Inferior parietal cortex (tissue), 1 donor: ENCODE measurements at regions not wholly inside any gene's neighbourhood (a gene's known extent, or its start where the extent isn't known, plus 50 kb on each side); places are given as distances from the start of the nearest gene placed in this dataset.
A peak's percentile ranks its signal among the peaks of the same experiment; 100 is the strongest.

Experiments
- DNase-seq: peaks from one replicate; pipeline ENCODE4 v3.0.0-alpha.2; 2016; ENCODE audit errors: extremely low spot score

DNA sequence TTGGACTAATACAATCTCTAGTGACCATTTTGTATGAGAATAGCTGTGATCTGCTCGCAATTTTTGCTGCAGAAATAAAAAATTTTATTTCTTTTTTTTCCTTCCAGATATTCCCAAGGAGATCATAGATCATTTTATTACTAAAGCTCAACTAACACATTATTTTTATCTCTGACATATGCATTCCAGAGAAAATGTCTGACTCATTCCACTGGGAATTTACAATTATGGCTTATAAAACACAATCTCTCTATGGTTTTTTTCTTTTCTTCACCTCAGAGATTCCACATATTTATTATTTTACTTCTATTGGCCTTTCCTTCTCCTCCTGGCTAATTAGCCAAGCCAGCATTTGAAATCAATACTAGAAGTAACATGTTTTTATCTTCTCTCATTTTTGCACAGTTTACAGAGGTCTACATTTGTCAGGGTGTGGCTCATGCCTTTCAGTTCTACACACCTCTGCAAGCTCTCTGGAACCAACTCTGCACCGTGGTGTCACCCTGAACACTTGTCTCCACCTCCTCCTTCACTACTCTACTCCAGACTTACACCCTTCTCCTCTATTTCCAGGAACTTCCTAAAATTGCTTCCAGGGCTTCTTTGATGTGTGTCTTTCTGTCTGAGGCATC, 59.8 kb upstream of the GPM6A start:
- no peak for DNase-seq

DNA sequence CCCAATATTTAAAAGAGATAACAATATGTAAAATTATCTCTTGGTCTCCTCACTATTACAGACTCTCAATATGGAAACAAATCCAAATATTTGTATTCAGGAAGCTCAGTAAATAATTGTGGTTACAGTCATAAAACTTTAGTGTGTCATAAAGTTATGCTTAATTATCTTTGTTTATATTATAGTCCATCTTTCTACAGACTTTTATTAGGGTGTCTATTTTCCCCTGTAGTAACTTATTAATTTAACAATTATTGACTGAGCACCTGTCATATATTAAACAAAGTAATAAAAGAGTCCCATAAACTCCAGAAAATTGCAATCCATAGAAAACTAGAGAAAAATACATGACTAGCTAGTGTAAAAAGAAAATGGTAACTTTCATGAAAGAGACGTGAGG, 61.6 kb upstream of the GPM6A start:
- DNase-seq = no peak

DNA sequence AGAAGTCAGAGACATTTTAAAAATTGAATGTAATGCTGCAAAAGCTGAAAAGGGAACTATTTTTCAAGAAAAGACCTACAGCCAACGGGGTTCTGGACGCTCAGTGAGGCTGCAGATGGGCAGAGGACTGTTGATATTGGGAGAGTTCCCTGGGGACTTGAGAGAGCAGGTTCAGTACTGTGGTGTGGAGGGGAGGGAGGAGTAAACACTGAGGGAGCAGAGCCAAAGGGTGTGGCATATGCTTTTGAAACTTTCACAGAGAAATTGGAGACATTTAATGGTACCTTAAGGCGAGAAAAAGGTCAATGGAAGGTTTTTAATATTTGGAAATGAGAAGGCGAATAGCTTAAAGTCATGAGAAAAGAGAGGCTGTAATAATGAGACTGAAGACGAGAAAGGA, 62.2 kb upstream of the GPM6A start:
- no peak for DNase-seq

DNA sequence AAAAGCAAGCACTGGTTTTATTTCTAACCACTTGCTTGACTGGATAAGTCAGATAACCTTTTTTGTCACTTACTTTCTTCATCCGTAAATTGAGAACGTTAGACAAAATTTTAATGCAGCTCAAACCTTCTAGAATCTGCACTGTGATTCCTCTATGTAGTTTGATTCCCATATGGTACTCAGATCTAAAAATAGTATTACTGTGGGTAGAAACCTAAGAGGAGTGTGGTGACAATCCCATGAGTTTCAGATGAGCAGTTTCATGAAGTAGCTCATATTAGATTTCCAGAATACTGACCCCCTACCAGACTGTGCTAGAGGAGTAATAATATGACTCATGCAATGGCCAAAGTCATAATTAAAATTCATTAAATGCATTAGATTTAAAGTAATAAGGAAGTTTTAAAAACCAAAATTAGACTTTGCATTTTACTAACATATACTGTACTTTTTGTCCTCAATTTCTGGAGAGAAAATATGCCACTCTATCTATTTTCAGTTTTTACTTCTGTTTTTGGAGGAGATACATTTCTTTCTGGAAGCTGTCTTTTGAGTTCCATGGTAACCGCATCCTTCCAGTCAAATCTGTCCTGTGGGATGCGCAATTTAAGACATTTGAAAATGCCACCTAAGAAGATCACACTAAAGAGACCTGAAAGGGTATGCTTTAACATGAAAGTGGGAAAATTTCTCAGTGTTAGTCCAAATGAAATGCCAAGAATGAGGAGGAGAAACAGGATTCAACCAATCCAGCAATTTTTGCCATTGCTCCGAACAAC, 64.1 kb upstream of the GPM6A start:
- DNase-seq = no peak

DNA sequence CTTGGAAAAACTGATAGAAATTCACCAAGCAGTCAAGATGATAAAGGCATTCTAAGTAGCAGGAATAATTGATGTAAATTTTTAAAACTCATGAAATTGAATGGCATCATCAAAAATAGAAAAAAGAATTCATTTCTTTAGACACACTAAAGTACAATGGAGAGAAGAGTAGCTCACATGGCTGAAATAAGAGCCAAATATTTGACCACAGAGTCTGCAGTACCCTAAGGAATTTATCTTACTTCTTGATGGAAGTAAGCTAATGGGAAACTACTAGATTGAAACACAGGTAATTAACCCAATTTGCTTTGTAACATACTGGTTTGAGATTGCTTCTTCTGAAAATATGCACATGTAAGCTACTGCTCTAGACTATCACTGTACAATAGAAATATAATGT, 70.8 kb upstream of the GPM6A start:
- DNase-seq = no peak

DNA sequence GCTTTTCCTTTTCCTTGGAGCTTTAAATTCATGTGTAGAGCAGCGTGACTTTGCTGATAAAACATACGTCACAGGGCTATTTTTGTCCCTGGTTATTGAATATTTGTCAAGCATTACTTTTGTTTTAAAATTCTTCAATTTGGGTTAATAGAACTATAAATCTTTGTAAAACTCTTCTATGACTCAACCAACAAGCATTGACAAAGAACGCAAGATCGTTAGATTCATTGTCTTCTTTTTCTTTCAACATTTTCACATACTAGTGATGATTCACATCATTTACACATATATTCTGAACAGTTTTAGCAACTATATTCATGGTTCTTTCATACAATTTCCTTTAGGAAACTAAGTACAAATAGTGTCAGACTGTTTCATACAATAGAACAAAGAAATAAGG, 72.0 kb upstream of the GPM6A start:
- DNase-seq = no peak

DNA sequence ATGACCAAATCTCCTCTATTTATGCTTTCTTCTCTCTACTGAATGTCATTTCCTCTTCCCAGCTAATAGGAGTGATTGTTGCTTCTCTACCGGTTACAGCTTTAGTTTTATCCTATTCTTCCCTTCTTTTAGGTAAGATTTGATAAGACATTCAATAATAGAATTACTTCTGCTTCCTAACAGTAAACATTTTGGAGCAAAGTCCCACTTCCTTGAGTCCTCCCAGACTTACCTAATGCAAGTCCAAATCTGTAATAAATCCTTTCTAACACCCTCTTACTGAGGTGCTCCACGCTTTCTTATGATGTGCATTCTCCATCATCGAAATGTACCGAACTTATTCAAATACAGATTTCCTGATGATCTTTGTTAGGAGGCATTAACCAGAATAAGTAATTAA, 79.2 kb upstream of the GPM6A start:
- DNase-seq = no peak

DNA sequence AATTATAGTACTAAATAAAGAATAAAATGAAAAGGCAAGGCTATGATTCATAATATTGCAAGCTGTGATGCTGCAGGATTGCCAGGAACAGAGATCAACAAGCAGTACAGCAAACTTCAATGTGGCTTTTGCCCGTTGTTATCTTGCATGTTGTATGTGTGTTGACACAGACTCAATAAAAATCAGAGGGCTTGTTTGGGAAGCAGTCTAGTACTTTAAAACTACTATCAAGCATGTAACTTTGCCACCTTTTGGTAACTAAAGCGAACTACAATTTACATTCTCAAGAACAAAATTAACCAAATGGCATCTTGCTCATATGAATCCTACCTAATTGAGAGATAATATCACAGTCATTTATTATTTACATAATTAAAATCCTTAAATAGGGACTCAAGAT, 79.8 kb upstream of the GPM6A start:
- no peak for DNase-seq

DNA sequence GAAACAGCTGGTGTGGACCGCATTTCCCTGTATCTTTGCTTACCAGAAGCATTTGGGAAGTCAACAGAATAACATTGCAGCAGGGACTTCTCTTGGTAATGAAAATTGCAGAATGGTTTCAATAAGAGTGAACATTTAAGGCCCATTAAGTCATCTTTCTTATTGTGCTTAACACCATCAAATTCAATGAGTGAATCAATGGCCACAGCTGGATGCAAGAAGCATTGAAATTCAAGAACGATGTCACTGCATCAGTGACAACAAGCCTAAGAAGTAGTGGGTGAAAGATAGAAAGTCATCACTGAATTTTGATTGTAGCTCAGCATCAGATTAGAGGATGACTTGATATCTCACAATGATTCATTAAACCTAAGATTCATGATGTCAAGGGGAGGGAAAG, 93.9 kb upstream of the GPM6A start:
- DNase-seq = no peak

DNA sequence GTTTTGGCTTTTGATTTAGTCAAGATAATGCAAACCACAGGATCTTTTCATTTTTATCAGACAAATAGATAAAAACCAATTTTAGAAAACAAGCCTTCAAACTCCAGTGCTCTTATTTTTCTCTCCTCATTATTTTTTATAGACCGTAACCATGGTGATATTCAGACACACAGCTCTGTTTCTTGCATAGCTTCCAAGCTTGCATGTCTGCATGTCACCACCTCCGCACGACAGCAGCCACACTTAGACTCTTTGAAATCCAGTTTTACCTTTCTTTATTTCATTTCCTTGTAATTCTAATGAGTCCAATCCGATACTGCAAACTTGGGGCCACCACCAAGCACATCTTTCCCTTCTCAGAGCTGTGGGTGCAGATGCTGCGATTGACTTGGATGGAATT, 94.3 kb upstream of the GPM6A start:
- DNase-seq = no peak

DNA sequence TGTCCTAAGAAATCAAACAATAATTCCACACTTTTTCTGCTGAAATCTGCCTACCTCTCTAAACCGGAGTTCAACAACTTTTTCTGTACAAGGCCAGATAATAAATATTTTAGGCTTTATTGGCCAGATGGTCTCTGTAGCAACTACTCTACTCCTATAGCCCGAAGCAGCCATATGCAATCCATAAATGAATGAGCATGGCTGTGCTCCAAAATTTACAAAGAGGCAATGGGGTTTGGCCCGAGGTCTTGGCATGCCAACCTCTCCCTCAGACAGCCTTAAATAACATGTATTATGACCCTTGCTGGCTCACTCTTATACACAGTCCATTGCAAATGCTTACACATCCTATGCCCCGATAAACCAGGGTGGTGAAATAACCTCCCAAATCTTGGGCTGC, 98.6 kb upstream of the GPM6A start:
- DNase-seq = no peak

DNA sequence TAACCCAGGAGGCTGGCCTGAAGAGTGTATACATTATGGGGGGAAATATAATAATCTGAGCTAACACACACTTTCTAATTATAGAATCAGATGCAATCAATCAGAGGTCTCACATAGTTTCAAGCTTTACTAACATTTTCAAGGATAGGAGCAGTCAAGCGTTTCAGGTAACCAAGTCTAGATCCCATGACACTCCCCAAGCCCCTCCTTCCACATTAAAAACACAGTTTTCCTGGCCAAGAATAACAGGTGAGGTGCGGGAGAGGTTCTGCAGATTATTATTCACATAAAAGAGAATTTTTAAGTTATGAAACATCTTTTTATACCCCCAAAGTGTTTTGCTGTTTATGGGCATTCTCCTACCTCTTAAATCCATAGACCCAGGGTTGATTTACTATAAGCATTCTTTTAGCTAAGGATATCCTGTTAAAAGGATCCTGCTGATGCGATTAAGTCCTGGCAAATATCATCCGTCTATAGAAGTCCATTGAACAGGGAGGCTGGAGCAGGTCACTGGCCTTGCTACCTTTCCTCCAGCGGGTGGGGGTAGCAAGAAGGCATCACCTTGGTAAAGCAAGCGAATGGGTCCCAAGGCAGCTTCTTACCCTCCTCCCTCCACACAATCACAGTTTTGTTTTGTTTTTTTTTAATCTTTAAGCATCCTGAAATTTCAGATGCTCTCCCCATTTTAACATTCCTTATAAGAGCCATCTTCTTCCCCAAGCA, 104.7 kb upstream of the GPM6A start:
- DNase-seq = no peak

DNA sequence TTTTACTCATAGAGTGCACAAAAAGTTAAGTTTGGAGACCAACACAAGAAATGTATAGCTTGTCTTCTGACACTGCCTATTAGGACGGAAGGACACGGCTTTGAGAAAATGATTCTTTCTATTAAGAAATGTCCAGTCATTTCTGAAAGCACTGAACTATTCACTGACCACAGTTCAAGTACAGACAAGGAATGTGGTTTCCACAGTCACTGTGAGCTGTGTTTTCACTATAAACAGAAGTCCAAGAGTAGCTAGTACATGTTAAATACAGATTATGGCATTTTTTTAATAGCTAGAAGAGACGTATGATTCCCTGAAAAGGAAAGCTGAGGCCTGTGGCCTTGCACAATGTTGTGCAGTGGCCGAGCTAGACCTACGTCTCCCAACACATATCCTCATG, 115.1 kb upstream of the GPM6A start:
- no peak for DNase-seq

DNA sequence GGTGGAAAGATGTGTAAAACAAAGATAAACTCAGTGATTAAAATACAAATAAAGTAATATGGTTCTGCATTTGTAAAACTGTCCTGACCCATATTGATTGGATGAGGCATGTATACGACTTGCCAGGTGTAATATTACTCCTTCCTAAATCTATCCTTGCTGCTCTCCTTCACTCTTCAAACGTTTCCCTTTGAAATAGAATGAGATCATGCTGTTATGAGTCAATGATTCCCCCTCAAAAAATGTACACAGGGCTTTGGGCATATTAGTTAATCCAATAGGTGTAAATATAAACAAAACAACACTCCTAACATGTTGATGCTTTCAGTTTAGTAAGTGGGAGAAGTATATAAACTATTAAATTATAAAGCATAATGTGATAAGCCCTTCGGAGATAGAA, 117.4 kb upstream of the GPM6A start:
- DNase-seq = no peak

DNA sequence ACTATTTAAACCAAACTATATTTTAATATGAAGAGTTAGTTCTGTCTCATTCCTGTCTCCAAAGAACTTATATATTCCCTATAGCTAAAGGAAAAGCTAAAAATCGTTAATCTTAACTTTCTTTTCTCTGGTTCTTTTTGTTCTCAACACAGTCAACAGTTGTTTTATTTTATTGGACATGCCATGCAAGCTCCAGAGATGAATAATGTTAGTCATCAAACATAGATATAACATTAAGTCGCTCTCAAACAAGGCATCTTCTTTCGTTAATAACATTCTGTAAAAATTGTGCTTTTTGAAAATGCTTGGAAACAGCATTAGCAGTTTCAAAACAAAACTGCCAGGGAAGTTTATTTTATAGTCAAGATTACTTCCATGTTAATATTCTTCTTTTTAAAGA, 117.9 kb upstream of the GPM6A start:
- no peak for DNase-seq

DNA sequence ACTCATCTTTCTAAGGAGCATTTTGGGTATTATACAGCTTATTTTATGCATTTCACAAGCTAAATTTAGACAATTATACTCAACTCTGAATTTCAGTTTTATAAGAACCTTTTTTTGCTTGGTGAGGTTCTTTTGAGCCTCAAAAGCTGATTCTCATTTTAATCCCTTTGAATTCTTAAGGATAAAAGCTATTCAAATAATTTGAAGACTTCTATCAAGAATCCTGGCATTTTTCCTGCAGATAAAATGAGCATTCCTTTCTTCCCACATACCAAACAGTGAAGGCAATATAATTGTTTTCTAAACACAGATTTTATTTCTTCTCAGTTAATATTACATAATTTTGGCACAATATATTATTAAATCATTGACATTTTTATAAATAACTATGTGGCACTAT, 118.4 kb upstream of the GPM6A start:
- DNase-seq = no peak

DNA sequence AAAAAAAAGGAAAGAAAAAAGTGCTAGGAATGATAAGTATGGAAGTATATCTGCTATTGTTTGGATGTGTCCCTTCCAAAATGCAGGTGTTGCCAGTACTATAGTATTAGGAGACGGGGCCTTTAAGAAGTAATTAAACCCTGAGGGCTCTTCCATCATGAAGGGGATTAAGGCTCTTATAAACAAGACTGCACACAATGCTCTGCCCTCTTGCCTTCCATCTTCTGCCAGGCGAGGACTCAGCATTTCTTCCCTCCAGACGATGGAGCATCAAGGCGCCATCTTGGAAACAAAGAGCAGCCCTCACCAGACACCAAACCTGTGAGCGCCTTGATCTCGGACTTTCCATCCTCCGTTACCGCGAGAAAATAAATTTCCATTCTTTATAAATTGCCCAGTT, 120.1 kb upstream of the GPM6A start:
- no peak for DNase-seq

DNA sequence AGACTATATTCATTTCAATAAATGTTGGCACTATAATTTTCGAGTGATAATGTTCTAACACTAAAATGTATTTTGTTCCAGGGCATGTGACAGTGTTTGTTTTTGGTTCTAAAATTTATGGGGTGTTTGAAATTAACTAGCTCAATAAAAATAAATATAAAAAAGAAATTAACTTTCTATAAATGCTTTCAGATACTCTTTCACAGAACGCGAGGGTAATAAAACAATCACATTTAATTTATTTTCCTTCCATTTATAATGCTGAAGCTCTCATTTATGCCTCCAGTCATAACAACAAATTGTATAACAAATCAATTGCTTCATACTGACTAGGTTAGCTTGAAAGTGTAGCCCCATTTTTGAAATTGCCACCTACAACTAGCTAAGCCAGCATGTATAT, 122.4 kb upstream of the GPM6A start:
- no peak for DNase-seq

DNA sequence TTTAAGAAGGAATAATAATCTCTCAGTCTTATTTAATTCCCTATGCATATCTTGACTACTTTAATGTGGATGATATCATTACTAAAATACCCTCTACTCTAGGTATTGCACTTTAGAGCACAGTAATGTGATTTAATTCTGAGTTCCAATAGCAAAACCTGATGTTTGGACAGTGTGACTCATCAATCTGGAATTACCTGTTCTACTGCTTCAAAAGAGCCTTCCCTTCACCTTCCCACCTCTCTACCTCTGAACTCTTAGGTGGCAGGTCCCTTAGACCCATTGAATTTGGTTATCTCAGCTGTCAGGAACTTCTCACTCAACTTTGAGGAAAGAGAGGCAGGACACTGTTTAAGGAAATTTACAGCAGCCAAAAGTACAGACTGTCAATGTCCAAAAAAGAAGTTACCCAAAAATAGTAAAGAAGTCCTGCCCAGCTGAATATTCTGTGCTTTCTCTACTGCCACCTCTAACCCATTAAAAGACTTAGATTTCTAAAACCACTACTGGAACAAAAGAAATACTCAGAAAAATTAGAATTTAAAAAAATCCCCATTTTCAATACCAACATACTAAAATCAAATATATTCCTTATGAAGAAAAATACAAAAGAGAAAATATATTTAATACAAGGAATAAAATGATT, 123.1 kb upstream of the GPM6A start:
- no peak for DNase-seq

DNA sequence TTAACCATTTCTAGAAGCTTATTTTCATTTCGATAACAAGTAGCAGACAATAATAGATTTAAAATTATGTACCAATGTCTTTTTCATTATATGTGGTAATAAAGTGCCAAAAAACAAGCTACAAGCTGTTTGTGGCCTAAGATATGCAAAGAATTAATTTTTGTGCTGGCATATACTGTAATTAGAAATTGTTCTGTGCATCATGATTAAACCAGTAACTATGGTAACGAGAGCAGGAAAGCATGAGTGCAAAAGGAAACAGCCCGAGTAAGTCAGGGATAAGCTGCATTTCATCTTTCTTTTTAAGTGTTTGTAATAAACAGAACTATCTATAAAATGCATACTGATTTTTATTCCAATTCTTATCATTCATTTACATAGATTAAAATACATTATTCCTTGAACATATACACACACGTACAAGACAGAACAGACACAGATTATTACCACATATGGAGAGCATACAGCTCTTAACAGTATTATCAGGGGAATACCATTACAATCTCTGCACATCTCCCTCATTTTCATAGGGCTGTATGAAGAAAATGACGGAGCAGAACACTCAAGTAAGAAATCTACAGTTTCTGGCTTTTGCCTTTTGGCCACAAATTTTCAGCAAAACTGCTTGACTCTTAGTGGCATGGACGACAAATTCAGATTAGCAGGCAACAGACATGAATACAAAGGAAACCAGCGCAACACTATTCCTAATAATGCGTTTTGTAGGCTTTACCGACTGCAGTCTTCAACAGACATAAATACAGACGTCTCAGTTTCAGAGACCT, 121.3 kb upstream of the WDR17 start:
- peak; percentile 46 for DNase-seq

DNA sequence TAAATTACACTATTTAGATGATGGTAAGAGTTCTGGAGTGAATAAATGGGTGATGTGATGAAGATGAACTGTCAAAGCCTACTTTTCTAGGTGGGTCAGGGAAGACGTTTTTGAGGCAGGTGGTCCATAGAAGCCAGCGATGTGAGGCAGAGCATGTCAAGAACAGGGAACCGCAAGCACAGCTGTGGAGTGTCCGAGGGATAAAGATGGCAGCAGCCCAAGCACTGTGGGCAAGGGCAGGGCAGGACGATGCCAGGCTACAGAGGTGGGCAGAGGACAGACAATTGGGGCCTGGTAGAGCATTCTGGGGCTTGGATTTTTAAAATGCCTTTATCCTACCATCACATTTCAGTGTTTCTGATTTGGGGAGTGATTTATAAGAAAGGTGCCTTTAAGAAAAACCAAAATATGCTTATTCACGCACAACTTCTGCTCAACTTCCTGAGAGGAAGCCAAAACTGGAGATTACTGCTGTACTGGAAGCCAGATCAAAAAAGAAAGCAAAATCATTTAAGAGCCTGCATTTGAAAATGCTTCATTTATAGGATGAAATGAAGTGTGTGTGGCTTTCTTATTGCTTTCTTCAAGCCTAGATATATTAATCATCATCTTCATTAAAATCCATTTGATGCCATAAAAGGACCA, 119.0 kb upstream of the WDR17 start:
- no peak for DNase-seq
